ENCODE measurements at regions not wholly inside any gene's neighbourhood (a gene's known extent, or its start where the extent isn't known, plus 50 kb on each side); places are given as distances from the start of the nearest gene placed in this dataset.

DNA sequence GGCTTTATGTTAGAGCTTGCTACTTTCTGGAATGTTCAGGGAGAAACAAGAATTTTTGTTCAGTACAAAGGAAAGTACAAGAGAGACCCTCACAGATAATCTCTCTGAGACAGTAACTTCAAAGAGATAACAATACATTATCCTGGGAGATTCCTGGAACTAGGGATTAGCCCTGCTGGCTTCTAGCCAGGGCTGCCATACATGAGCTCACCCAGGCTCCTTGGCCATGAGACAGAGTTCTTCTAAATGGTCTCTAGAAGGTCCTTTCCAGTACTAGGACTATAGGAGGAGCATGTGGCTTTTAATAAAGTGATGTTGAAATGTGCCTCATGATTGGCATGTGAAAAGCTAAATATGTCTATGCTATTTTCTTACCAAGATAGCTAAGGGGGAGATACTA is 342.5 kb downstream of the EMP1 start:
- no peaks in the 10 kb centered on the region for H3K9me3 ChIP-seq (ENCODE audit: low read depth, low read length)
- H2AFZ ChIP-seq (ENCODE audit: low read length) = no peak overlapping the region
- no peaks in the 10 kb centered on the region for H3K36me3 ChIP-seq (ENCODE audit: insufficient read depth, low read length)
- no peak overlapping the region for H3K4me3 ChIP-seq (ENCODE audit: insufficient read depth, low read length)
- no peaks in the 10 kb centered on the region for H3K4me1 ChIP-seq (ENCODE audit: insufficient read depth, low read length)
- H4K20me1 ChIP-seq (ENCODE audit: insufficient read depth, low read length) = no peaks in the 10 kb centered on the region
- no peak overlapping the region for H3K27ac ChIP-seq (ENCODE audit: low read depth, low read length)
- no peaks in the 10 kb centered on the region for H3K79me2 ChIP-seq (ENCODE audit: insufficient read depth, low read length)
- H3K27me3 ChIP-seq (ENCODE audit: insufficient read depth, low read length) = no peaks in the 10 kb centered on the region
- no peak overlapping the region for H3K4me2 ChIP-seq (ENCODE audit: insufficient read depth, low read length)
- DNase-seq (ENCODE audit: insufficient read length, low spot score, missing footprints) = no peak
- no peak for TF ChIP-seq CTCF (IDR thresholded peaks at IDR 0.05; ENCODE audit: extremely low read depth, low read depth, low read length)

GRCh38 chr12:13538136-13538535 is 341.6 kb downstream of the EMP1 start:
- no peak overlapping the region for H2AFZ ChIP-seq (ENCODE audit: low read length)
- no peaks in the 10 kb centered on the region for H4K20me1 ChIP-seq (ENCODE audit: insufficient read depth, low read length)
- no peaks in the 10 kb centered on the region for H3K36me3 ChIP-seq (ENCODE audit: insufficient read depth, low read length)
- no peak overlapping the region for H3K4me2 ChIP-seq (ENCODE audit: insufficient read depth, low read length)
- DNase-seq (ENCODE audit: insufficient read length, low spot score, missing footprints) = no peak
- H3K27ac ChIP-seq (ENCODE audit: low read depth, low read length) = no peak overlapping the region
- TF ChIP-seq CTCF (IDR thresholded peaks at IDR 0.05; ENCODE audit: extremely low read depth, low read depth, low read length) = no peak
- no peaks in the 10 kb centered on the region for H3K9me3 ChIP-seq (ENCODE audit: low read depth, low read length)
- no peaks in the 10 kb centered on the region for H3K27me3 ChIP-seq (ENCODE audit: insufficient read depth, low read length)
- no peak overlapping the region for H3K4me3 ChIP-seq (ENCODE audit: insufficient read depth, low read length)
- H3K4me1 ChIP-seq (ENCODE audit: insufficient read depth, low read length) = no peaks in the 10 kb centered on the region
- H3K79me2 ChIP-seq (ENCODE audit: insufficient read depth, low read length) = no peaks in the 10 kb centered on the region

GRCh38 chr12:13537623-13538022 is 341.1 kb downstream of the EMP1 start:
- no peaks in the 10 kb centered on the region for H3K36me3 ChIP-seq (ENCODE audit: insufficient read depth, low read length)
- no peaks in the 10 kb centered on the region for H3K9me3 ChIP-seq (ENCODE audit: low read depth, low read length)
- DNase-seq (ENCODE audit: insufficient read length, low spot score, missing footprints) = no peak
- H3K4me3 ChIP-seq (ENCODE audit: insufficient read depth, low read length) = no peak overlapping the region
- H4K20me1 ChIP-seq (ENCODE audit: insufficient read depth, low read length) = no peaks in the 10 kb centered on the region
- no peaks in the 10 kb centered on the region for H3K4me1 ChIP-seq (ENCODE audit: insufficient read depth, low read length)
- no peak overlapping the region for H3K27ac ChIP-seq (ENCODE audit: low read depth, low read length)
- no peak for TF ChIP-seq CTCF (IDR thresholded peaks at IDR 0.05; ENCODE audit: extremely low read depth, low read depth, low read length)
- no peak overlapping the region for H3K4me2 ChIP-seq (ENCODE audit: insufficient read depth, low read length)
- H2AFZ ChIP-seq (ENCODE audit: low read length) = no peak overlapping the region
- H3K27me3 ChIP-seq (ENCODE audit: insufficient read depth, low read length) = no peaks in the 10 kb centered on the region
- no peaks in the 10 kb centered on the region for H3K79me2 ChIP-seq (ENCODE audit: insufficient read depth, low read length)

DNA sequence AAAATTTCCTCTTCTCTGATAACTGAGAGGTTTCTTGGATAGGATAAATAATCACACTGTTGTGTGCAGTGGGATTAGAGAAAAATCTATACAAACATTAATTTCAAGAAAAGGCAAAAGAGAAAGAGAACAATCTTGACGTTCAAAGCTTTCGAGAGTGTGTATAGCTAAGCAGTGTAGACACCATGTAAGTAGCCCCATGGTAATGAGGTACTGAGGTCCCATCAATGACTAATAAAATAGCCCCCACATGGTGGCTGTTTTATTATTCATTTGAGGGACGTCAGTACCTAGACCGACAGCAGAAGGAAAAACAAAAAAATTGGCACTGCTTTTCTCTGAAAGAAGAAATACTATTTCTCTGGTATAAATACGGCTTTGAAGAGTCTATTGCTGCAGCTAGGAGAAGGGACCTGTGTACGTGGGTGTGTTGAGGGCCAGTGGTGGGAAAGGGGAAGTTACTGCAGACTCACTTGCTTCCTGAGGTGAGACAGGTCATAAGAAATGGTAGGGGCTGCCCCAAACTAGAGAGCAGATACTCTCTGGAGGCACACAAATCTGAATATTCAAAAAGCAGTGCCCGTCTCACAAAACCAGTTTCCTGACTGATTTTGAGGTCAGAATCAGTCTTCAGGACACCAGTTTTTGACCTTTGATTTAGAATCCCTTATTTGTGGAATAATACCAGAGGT is 339.8 kb downstream of the EMP1 start:
- no peak for DNase-seq (ENCODE audit: insufficient read length, low spot score, missing footprints)
- no peaks in the 10 kb centered on the region for H3K79me2 ChIP-seq (ENCODE audit: insufficient read depth, low read length)
- no peaks in the 10 kb centered on the region for H3K36me3 ChIP-seq (ENCODE audit: insufficient read depth, low read length)
- no peak overlapping the region for H3K27ac ChIP-seq (ENCODE audit: low read depth, low read length)
- no peak overlapping the region for H3K4me2 ChIP-seq (ENCODE audit: insufficient read depth, low read length)
- no peaks in the 10 kb centered on the region for H3K27me3 ChIP-seq (ENCODE audit: insufficient read depth, low read length)
- no peak overlapping the region for H3K4me3 ChIP-seq (ENCODE audit: insufficient read depth, low read length)
- no peak for TF ChIP-seq CTCF (IDR thresholded peaks at IDR 0.05; ENCODE audit: extremely low read depth, low read depth, low read length)
- H4K20me1 ChIP-seq (ENCODE audit: insufficient read depth, low read length) = no peaks in the 10 kb centered on the region
- no peaks in the 10 kb centered on the region for H3K9me3 ChIP-seq (ENCODE audit: low read depth, low read length)
- H2AFZ ChIP-seq (ENCODE audit: low read length) = no peak overlapping the region
- H3K4me1 ChIP-seq (ENCODE audit: insufficient read depth, low read length) = no peaks in the 10 kb centered on the region

Data from osteoblast (primary cell).